Esophagus mucosa (tissue), 1 donor: ENCODE measurements at regions not wholly inside any gene's neighbourhood (a gene's known extent, or its start where the extent isn't known, plus 50 kb on each side); places are given as distances from the start of the nearest gene placed in this dataset.

Experiments used
- ATAC-seq: fragments of 200-7000 bp; cut with Tn5 transposase; one replicate; pipeline ENCODE4 v1.9.1; 2020
- donor health status: DM: yes; HTN: yes; CAD: no.

- no peak for ATAC-seq
Observed at GRCh38 chr2:39514825-39515224, 77.7 kb upstream of the MAP4K3 start.

DNA sequence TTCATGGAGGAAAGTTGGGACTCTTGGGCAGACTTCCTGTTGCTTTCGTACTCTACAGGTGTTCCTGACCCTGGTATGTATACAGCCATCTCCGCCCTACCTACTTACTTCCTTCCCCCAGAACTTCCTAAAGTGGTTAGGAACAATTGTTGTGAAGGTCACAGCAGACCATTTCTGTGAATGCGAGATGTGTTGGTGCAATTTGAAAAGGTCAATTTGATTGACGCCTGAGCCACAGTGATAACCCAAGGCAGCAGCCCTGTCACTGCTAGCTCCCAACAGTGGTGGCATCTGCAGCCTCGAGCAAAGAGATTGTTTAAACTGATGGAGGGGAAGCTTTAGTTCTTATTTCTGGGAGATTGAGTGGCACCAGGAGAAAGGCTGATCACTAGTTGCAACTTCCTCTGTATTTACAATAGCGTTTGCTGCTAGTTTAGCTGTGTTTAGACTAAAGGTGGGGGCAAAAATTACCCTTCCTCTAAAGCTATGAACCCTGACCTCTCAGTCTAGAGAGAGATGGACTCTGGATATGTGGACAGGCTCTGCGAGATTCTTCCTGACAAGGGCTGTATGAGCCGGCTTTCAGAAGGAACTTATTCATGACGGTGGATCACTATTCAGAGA is 78.3 kb upstream of the MAP4K3 start:
- no peak for ATAC-seq

GRCh38 chr2:39515897-39516346 is 78.8 kb upstream of the MAP4K3 start:
- no peak for ATAC-seq

DNA sequence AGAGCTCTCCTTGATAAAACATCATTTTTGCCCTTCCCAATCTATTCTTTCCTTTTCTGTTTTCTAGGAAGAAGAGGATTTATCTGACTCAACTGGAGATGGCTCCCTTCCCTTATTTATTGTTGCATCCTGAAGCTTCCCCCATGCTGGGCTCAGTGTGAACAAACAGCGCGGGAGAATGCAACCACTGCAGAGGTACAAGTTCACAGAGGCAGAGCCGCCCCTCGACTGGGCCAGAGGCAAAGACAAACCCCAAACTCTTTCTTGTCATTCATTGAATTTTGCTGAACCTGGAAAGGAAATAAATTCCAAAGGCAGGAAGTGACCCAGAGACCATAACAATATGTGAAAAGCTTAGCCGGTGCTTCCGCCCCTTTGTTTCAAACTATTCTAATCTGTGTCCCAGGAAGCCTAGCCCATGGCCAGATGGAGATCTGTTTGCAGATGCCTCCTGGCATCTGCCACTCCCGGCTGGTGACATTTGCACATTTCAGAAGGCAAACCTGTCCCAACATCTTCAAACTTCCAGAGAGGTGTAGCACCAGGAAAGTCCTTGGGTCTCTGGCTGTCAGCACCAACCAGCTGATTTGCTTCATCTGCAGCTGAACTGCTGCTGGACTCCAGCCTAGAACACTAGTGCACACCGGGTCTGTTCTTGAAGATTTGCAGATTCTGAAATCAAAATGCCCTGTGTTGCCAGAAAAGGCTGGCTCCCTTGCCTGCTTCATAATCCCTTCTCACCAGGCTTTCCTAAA is 79.4 kb upstream of the MAP4K3 start:
- no peak for ATAC-seq

GRCh38 chr2:39517102-39517436 is 80.0 kb upstream of the MAP4K3 start:
- ATAC-seq = no peak

GRCh38 chr2:39517622-39518021 is 80.5 kb upstream of the MAP4K3 start:
- ATAC-seq = no peak

DNA sequence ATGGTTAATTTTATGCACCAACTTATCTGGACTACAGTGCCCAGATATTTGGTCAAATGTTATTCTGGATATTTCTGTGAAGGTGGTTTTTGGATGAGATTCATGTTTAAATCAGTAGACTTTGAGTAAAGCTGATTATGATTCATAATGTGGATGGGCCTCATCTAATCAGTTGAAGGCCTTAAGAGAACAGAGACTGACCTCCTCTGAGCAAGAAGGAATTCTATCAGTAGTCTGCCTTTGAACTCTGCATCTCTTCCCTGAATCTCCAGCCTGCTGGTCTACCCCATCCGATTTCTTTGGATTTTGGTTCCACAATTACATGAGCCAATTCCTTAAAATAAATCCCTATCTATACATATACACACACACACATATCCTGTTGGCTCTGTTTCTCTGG is 82.8 kb upstream of the MAP4K3 start:
- no peak for ATAC-seq

DNA sequence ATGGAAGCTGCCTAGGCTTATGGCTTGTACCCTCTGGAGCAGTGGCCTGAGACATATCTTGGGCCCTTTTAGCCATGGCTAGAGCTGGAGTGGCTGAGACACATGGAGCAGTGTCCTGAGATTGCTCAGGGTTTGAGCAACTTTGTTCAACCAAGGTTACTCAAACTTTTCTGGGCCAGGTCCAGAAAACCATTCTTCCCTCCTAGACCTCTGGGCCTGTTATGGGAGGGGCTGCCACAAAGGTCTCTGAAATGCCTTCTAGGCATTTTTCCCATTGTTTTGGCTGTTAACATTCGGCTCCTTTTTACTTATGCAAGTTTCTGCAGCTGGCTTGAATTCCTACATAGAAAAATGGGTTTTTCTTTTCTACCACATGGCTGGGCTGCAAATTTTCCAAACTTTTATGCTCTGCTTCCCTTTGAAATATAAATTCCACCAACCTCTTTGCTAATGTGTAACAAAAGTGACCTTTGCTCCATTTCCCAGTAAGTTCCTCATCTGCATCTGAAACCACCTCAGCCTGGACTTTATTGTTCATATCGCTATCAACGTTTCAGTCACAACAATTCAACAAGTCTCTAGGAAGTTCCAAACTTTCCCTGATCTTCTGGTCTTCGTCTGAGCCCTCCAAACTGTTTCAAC is 84.9 kb upstream of the MAP4K3 start:
- ATAC-seq = no peak

- ATAC-seq = no peak
Observed at GRCh38 chr2:39522518-39522877, 85.4 kb upstream of the MAP4K3 start.

DNA sequence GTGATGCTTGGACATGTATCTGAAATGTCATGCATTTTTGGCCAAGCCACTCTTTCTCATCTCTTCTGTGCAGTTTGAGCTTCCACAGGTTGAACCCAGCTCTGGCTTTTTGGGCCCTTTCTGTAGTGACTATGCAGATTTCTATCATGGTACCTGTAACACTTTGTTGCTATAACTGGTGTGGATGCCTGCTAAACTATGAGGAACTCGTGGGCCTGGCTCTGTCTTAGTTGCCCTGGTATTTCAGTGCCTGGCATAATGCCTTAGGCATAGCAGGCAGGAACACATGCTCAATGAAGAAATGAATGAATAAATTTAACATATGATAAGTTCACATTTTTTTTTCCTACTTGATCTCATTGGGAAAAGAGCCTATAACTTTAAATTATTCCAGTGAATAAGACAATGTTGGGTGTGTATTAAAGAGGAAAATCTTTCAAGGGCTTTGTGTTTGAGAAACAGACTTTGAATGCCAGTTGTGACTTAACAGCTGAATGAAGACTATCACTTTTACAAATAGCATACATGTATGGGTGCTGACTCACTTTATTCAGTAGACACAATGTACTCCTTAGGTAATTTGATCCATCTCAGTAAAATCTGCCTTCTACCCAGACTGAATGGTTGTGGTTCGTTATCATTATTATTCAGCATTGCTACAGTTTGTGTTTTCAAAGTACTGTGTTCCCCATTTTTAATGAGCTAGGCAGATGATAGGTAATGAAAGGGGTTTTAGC is 86.4 kb upstream of the MAP4K3 start:
- peak; percentile 80 for ATAC-seq

DNA sequence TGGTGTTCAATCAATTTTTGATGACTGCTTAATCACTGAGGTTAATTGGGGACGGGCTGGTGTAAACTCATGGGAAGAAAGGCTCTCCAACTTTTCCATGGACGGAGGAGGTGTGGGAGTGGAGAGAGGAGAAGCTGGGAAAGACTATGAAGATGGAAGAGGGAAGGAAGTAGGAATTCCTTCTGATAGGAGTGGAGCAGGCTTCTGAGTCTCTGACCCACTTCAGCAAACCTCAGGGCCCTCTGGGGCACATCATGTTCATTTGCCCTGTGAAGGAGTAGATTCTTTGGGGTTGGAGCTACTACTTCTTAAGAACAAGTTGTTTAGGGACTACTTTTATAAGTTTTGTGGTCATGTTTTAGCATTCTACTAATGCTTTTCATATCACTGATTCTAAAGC is 87.0 kb upstream of the MAP4K3 start:
- no peak for ATAC-seq

DNA sequence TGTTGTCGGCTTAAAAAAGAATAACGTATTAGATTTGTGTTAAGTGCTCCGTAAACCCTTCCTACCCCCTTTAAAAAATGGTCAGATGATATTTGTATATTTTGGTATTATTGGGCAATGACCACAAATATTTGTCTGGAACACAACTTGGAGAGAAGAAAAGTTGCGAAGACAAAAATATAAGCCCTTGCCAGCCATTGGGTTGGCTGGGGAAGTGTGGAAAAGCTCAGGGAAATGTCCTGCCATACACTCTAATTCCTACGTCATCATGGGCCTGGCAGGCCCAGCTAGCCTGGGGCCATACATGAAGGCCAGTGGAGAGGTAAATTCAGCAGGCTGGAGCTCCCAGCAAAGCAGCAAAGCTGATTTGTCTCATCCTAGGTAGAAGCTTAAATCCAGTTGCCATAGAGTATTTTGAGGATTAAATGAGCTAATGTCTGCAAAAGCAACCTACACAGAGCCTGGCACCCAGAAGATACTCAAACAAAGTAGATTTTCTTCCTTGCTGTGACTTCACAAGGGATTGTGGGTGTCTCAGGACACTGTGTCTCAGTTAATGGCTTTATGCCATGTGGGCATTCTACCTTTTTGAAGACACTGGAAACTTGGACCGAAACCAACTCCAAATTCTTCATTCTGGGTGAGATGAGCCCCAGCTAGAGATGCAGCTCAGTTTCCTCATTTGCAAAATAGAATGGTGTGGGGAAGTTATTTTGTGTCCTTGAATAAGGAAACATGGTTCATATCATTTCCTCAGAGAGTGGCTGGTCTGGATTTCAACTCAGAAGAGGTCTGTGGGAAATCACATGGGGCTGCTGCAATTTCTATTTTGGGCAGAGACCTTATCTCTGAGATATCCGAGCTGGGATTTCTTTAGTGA is 87.9 kb upstream of the MAP4K3 start:
- ATAC-seq = no peak

DNA sequence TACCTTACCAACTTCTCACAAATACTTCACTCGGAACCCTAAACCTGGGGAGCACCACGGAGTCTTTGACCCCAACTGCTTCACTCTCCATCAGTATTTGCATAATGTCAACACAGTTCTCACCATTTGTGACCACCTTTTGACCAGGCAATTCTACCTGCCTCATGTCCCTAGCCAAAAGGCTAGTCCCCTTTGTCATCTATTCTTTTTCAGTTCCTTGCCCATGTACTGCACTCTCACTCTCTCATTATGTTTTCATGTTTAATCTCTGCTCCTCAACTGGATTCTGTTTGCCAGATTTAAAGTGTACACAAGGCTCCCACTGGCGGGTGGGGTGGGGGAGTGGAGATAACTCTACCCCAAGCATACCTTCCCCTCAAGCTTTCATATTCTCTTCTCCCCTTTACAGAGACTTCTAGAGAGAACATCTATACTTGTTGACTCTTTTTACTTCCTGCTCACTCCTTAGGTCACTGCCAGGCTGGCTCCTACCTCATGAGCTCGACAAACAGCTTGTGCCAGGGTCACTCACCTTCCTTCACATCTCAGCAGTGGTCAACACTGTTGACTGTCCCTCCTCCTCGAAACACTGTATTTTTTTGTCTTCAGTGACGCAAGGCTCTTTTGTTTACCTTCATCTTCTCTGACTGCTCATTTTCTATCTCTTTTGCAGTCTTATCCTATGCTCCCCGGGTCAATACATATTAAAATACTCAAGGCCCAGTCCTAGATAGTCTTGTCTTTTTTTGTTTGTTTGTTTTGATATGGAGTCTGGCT is 88.7 kb upstream of the MAP4K3 start:
- no peak for ATAC-seq

GRCh38 chr2:39528701-39529100 is 91.6 kb upstream of the MAP4K3 start:
- ATAC-seq = no peak

DNA sequence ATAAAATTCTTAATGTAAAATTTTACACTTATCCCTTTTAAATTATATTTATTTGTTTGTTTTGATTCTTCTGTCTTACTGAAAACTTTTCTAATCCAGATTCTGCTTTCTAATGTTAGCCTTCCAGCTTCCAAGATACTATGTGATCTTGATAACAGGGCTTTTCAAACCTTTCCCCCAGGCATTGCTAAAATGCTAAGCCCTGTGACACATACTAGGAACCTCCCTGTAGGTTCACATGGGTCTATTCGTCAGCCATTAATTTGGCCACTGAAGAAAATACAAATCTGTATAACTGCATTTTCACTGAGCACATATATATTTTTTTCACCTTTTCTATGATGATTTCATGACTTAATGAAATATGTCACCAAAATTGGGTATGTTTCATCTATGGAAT is 92.8 kb upstream of the MAP4K3 start:
- ATAC-seq = no peak

- no peak for ATAC-seq
Observed at GRCh38 chr2:39530411-39530866, 93.4 kb upstream of the MAP4K3 start.

- ATAC-seq = no peak
Observed at GRCh38 chr2:39531220-39531777, 94.2 kb upstream of the MAP4K3 start.

- no peak for ATAC-seq
Observed at GRCh38 chr2:39532933-39533332, 95.8 kb upstream of the MAP4K3 start.

DNA sequence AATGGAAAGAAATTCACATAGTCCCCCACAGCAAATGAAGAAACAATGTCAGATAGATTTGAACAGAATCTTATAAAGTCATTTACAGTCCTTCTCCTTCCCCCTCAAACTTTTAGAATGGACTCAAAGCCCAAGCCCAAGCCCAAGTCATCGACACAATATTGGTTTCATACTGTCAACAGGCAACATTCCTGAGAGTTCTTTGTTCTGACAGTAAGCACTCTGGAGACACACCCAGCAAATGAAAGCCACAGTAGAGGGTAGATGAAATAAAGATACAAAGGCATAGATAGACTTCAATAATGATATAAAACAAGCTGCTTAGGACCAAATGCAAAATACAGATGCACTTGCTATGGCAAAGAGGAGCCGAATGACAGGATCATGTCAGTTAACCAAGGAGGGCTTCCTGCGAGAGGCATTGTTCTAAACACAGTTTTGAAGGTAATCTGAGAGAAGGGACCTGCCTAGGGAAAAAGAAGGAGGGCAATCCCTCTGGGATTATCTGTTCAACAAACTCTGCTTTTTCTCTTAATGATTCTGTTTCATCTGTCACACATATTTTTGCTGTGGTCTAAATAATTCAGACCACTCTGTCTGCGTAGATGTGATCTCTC is 97.1 kb upstream of the MAP4K3 start:
- no peak for ATAC-seq

DNA sequence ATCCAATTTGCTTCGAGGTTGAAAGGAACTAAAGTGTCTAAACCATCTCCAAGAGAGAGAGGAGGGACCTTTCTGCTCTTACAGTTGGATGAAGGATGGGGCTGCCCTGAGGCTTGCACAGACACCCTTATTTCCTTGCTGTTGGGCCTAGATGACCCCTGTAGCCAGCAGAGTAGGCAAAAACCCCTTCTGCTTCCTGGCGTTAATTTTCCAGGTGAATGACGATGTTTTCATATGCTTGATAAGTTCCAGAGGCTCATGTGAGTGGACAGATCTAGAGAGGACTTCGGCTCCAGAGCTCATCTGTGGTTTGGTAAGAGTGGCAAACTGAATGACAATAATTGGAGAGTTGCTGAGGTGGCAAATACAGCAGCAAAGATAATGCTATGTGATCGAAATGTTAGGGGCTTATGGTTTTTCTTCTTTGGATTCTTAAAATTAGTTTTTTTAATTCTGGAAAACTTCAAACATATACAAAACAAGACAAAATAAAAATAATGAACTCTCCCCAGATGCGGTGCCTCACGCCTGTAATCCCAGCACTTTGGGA is 98.6 kb upstream of the MAP4K3 start:
- no peak for ATAC-seq
